K562 (cell line): ENCODE measurements at regions not wholly inside any gene's neighbourhood (a gene's known extent, or its start where the extent isn't known, plus 50 kb on each side); places are given as distances from the start of the nearest gene placed in this dataset.
"Not testable (repeated sequence)": the region's sequence is repeated elsewhere in the genome, so short reads cannot be mapped to it uniquely, and the experiment has no call there.

ENCODE experiments used
- ATAC-seq: fragments of 200-7000 bp; cut with Tn5 transposase; 3 replicates; pipeline ENCODE4 v1.9.1; 2020; ENCODE audit warnings: moderate library complexity
- BruUV-seq: library from RNA; stranded (reverse); fragments of 400-500 nt; replicated peaks from 2 replicates; lab custom pipeline; 2021; lab: Mats Ljungman, UMichigan
- CTCF ChIA-PET: fragments of 300-600 bp; formaldehyde crosslinking; extraction: SDS; loops from one replicate; lab custom pipeline; 2021; ENCODE audit warnings: low intra/inter-chr PET ratio; lab: Yijun Ruan, JAX
- POLR2A ChIA-PET: fragments of 300-600, 350-650 bp; sonication (Branson Sonifier 250); formaldehyde crosslinking; extraction: SDS; loops from one replicate; lab custom pipeline; 2021; ENCODE audit warnings: antibody characterized with exemption, inconsistent platforms; lab: Yijun Ruan, JAX
- DNase-seq, 4 experiments: peaks; one replicate each; pipeline versions ENCODE4 v3.0.0 to v3.0.0-alpha.2; 2011 to 2018; ENCODE audit warnings: low spot score in 3 of 4, mixed read lengths in 3 of 4; ENCODE audit errors: extremely low read depth in 1 of 4
- FAIRE-seq: peaks from 2 replicates; lab custom pipeline; 2011; peaks lifted over from hg19 to GRCh38; lab: Jason Lieb, UNC
- H2AFZ ChIP-seq: 2 replicates; pipeline ENCODE4 v1.6.0; 2011; ENCODE audit warnings: low read depth, low read length, control low read depth, inconsistent platforms
- H3K27ac ChIP-seq: fragments of 200-600 bp; 3 replicates; pipeline ENCODE4 v1.8.0; 2011; ENCODE audit warnings: low read depth, mild to moderate bottlenecking, control low read depth, inconsistent platforms, low read length, moderate library complexity, mixed read lengths; ENCODE audit errors: extremely low read depth
- H3K27me3 ChIP-seq, 2 experiments: fragments of 300-600 bp in 1 of 2; 2 replicates in 1 of 2; 3 replicates in 1 of 2; pipeline versions ENCODE4 v1.6.0 to v1.8.0; 2011; ENCODE audit warnings: inconsistent platforms in 2 of 2, low read length in 2 of 2, mild to moderate bottlenecking in 1 of 2, mixed read lengths in 1 of 2, moderate library complexity in 1 of 2; ENCODE audit not compliant: control insufficient read depth in 2 of 2, insufficient read depth in 2 of 2
- H3K36me3 ChIP-seq: fragments of 300-600 bp; 3 replicates; pipeline ENCODE4 v1.8.0; 2011; ENCODE audit warnings: mild to moderate bottlenecking, low read length, inconsistent platforms; ENCODE audit not compliant: control insufficient read depth, insufficient read depth
- H3K4me1 ChIP-seq, 2 experiments: fragments of 200-600 bp in 1 of 2; replicated peaks in 1 of 2; 2 replicates in 1 of 2; 3 replicates in 1 of 2; pipeline versions ENCODE4 v1.5.1 to v1.8.0; 2011; ENCODE audit warnings: inconsistent platforms in 2 of 2, low read length in 2 of 2, mild to moderate bottlenecking in 1 of 2, mixed read lengths in 1 of 2, moderate library complexity in 1 of 2; ENCODE audit not compliant: control insufficient read depth in 2 of 2, insufficient read depth in 2 of 2
- H3K4me2 ChIP-seq: 2 replicates; pipeline ENCODE4 v1.6.1; 2011; ENCODE audit warnings: low read length, control low read depth, inconsistent platforms, mixed read lengths; ENCODE audit not compliant: insufficient read depth
- H3K4me3 ChIP-seq: fragments of 200-600 bp; sonication (generic), shearing (Covaris generic); 2 replicates; pipeline ENCODE4 v1.5.1; 2016; ENCODE audit warnings: control low read depth, inconsistent platforms
- H3K79me2 ChIP-seq: fragments of 200-600 bp; 3 replicates; pipeline ENCODE4 v1.8.0; 2011; ENCODE audit warnings: low read length, inconsistent platforms; ENCODE audit not compliant: control insufficient read depth, insufficient read depth
- H3K9ac ChIP-seq, 2 experiments: 2 replicates each; pipeline versions ENCODE4 v1.6.0 to v1.6.1; 2011; ENCODE audit warnings: low read depth in 2 of 2, low read length in 2 of 2, control low read depth in 1 of 2, inconsistent platforms in 1 of 2, mild to moderate bottlenecking in 1 of 2, mixed read lengths in 1 of 2; ENCODE audit not compliant: insufficient read depth in 1 of 2
- H3K9me1 ChIP-seq: one replicate; pipeline ENCODE4 v1.6.0; 2011; ENCODE audit warnings: inconsistent platforms, mild to moderate bottlenecking, low read length, moderate library complexity; ENCODE audit not compliant: control insufficient read depth, insufficient read depth
- H3K9me3 ChIP-seq: replicated peaks from 2 replicates; pipeline ENCODE4 v1.5.1; 2011; ENCODE audit warnings: low read depth, low read length, inconsistent platforms; ENCODE audit not compliant: control insufficient read depth, insufficient read depth
- H4K20me1 ChIP-seq: replicated peaks from 2 replicates; pipeline ENCODE4 v1.6.1; 2011; ENCODE audit warnings: low read length, inconsistent platforms, mixed read lengths; ENCODE audit not compliant: control insufficient read depth, insufficient read depth
- WGBS: fragments of 100-300 bp; shearing (Covaris generic); methylation state at CpG from one replicate; pipeline ENCODE4 v1.1.6; 2016; ENCODE audit warnings: low coverage, mixed read lengths; ENCODE audit not compliant: insufficient coverage; ENCODE audit errors: missing lambda C conversion rate; 5-methylcytosine and 5-hydroxymethylcytosine counted together
- in situ Hi-C: fragments of 300-500 bp; cut with MboI; formaldehyde crosslinking; loops from 4 replicates; pipeline ENCODE4 v1.15.0; 2018; ENCODE audit warnings: inconsistent platforms, mixed read lengths
- intact Hi-C: fragments of 100-400 bp; cut with micrococcal nuclease; formaldehyde crosslinking; loops from 2 replicates; pipeline ENCODE4 v1.14.2; 2022

DNA sequence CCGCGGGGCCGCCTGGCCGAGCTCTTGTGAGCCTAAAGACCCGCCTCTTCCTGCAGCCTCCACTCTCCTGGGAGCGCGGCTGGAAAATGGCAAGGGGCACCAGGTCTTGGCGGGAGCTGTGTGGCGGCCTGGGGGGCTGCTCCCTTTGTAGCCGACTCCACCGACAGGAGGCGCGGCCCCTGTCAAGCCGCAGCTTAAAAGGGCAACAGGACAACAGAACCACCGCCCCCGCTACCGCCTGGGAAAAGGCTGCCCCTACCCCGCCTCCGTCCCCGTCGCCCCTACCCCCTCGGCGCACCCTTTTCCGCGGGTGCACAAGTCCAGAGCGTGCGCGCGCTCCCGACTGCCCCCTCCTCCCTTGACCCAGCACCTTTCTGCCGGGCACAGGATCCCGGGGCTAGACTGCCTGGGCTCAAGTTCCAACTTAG lies 60.3 kb downstream of the GOLGA8K start:
- BruUV-seq, FAIRE-seq, POLR2A ChIA-PET, H4K20me1 ChIP-seq, H3K9me3 ChIP-seq, H3K27me3 ChIP-seq, intact Hi-C loops, H3K79me2 ChIP-seq, H3K27ac ChIP-seq, H3K36me3 ChIP-seq, H3K4me3 ChIP-seq, H3K4me1 ChIP-seq, in situ Hi-C loops, H3K9ac ChIP-seq, H2AFZ ChIP-seq, CTCF ChIA-PET, DNase-seq, H3K4me2 ChIP-seq, H3K9me1 ChIP-seq: not testable (repeated sequence)
- 0% methylated on average over 7 of the region's 32 CpGs for WGBS
- peak; percentile 71 for ATAC-seq

DNA sequence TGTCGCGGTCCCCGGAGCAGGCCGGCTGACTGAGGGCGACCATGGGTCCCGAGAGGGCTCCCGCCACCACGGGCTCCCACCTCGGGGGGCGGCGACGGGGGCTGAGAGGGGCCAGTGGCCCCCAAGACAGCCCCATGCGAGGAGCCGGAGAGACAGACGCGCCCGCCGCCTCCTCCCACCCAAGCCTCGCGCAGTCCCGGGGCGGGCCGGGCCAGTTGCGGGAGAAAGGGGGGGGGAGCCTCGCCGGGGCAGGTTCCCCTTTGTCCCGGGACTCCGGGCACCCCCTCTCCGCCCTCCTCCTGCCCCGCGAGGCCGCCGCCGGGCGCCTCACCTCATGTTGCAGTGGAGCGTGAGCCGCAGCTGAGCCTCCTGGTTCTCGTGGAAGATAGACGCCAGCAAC lies 60.8 kb downstream of the GOLGA8K start:
- H3K27me3 ChIP-seq, H3K4me3 ChIP-seq, H3K4me1 ChIP-seq, H3K9me1 ChIP-seq, FAIRE-seq, BruUV-seq, POLR2A ChIA-PET, ATAC-seq, H3K27ac ChIP-seq, H3K9me3 ChIP-seq, DNase-seq, H2AFZ ChIP-seq, H3K4me2 ChIP-seq, intact Hi-C loops, in situ Hi-C loops, H3K79me2 ChIP-seq, H4K20me1 ChIP-seq, H3K9ac ChIP-seq, H3K36me3 ChIP-seq, CTCF ChIA-PET: not testable (repeated sequence)
- no CpG with 5 or more reads among the region's 39 CpGs for WGBS

- H3K27me3 ChIP-seq, H3K9ac ChIP-seq, H3K4me2 ChIP-seq, H3K4me1 ChIP-seq, H4K20me1 ChIP-seq, POLR2A ChIA-PET, H3K79me2 ChIP-seq, FAIRE-seq, DNase-seq, in situ Hi-C loops, ATAC-seq, H3K27ac ChIP-seq, H3K9me3 ChIP-seq, BruUV-seq, H2AFZ ChIP-seq, H3K36me3 ChIP-seq, intact Hi-C loops, H3K4me3 ChIP-seq, CTCF ChIA-PET, H3K9me1 ChIP-seq: not testable (repeated sequence)
- no CpG with 5 or more reads among the region's 12 CpGs for WGBS
These were observed 61.6 kb downstream of the GOLGA8K start for GRCh38 chr15:32341530-32341929.

DNA sequence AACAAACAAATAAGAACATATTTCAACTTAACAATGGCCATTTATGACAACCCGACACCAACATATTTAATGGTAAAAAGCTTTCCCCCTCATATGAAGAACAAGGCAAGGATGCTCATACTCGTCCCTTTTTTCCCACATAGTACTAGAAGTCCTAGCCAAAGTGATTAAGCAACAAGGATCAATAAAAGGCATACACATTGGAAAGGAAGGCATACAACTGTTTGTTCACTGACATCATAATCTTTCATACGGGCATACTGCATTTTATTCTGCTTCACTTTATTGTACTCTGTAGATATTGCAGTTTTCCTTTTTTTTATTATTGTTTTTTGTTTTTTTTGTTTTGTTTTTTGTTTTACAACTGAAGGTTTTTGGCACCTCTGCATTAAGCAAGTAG lies 66.3 kb downstream of the GOLGA8K start:
- POLR2A ChIA-PET = not testable (repeated sequence)

More for the DNA sequence above, 66.3 kb downstream of the GOLGA8K start:
- FAIRE-seq, H3K9me3 ChIP-seq, H3K27me3 ChIP-seq, H3K4me2 ChIP-seq, H3K9me1 ChIP-seq, ATAC-seq, in situ Hi-C loops, CTCF ChIA-PET, H3K79me2 ChIP-seq, H3K4me3 ChIP-seq, H3K4me1 ChIP-seq, intact Hi-C loops, BruUV-seq, H4K20me1 ChIP-seq, H2AFZ ChIP-seq, DNase-seq, H3K27ac ChIP-seq, H3K9ac ChIP-seq, H3K36me3 ChIP-seq: not testable (repeated sequence)
- WGBS = 0% methylated on average over 1 of the region's 3 CpGs
